H1 (cell line): ENCODE measurements at regions not wholly inside any gene's neighbourhood (a gene's known extent, or its start where the extent isn't known, plus 50 kb on each side); places are given as distances from the start of the nearest gene placed in this dataset.

Experiments
- CTCF ChIA-PET: fragments of 300-600 bp; sonication (Branson Sonifier 250); formaldehyde crosslinking; loops from one replicate; lab custom pipeline; 2021; ENCODE audit not compliant: partially characterized antibody; lab: Charles Lee
- POLR2A ChIA-PET: fragments of 300-600 bp; sonication (Branson Sonifier 250); formaldehyde crosslinking; loops from one replicate; lab custom pipeline; 2021; ENCODE audit warnings: inconsistent platforms; ENCODE audit not compliant: partially characterized antibody; lab: Charles Lee
- DNase-seq, 2 experiments: peaks; one replicate each; pipeline versions ENCODE4 v3.0.0 to v3.0.0-alpha.2; 2010 to 2022; ENCODE audit warnings: low spot score in 2 of 2, low read depth in 1 of 2, mixed read lengths in 1 of 2
- FAIRE-seq: peaks from 2 replicates; lab custom pipeline; 2011; peaks lifted over from hg19 to GRCh38; lab: Jason Lieb, UNC
- H2AFZ ChIP-seq: 2 replicates; pipeline ENCODE4 v1.8.1; 2012; ENCODE audit warnings: low read length, inconsistent platforms
- H2AK5ac ChIP-seq: 2 replicates; pipeline ENCODE4 v1.6.1; 2013; ENCODE audit warnings: low read depth, low read length
- H2BK120ac ChIP-seq: replicated peaks from 2 replicates; pipeline ENCODE3; 2013; ENCODE audit warnings: low read depth, low read length, inconsistent platforms
- H2BK12ac ChIP-seq: 2 replicates; pipeline ENCODE4 v1.6.1; 2013; ENCODE audit warnings: low read depth, low read length
- H2BK15ac ChIP-seq: 2 replicates; pipeline ENCODE4 v1.6.1; 2013; ENCODE audit warnings: low read length
- H2BK20ac ChIP-seq: 2 replicates; pipeline ENCODE4 v1.6.1; 2013; ENCODE audit warnings: low read length
- H2BK5ac ChIP-seq: 2 replicates; pipeline ENCODE4 v1.6.1; 2013; ENCODE audit warnings: low read depth, low read length
- H3K14ac ChIP-seq: 2 replicates; pipeline ENCODE4 v1.6.1; 2013; ENCODE audit warnings: inconsistent platforms; ENCODE audit not compliant: insufficient read length
- H3K18ac ChIP-seq: 2 replicates; pipeline ENCODE4 v1.6.1; 2013; ENCODE audit warnings: low read length; ENCODE audit errors: extremely low read depth
- H3K23ac ChIP-seq: 2 replicates; pipeline ENCODE4 v1.6.1; 2013; ENCODE audit warnings: inconsistent platforms; ENCODE audit not compliant: insufficient read length
- H3K23me2 ChIP-seq: 2 replicates; pipeline ENCODE4 v1.6.1; 2013; ENCODE audit warnings: low read depth, low read length
- H3K27ac ChIP-seq: 2 replicates; pipeline ENCODE4 v1.6.1; 2011; ENCODE audit warnings: low read depth, low read length, inconsistent platforms
- H3K27me3 ChIP-seq, 4 experiments: replicated peaks in 1 of 4; 1 replicate in 1 of 4; 2 replicates in 3 of 4; pipeline versions ENCODE4 v1.6.1 to v1.8.1; 2011 to 2013; ENCODE audit warnings: low read length in 3 of 4, mild to moderate bottlenecking in 3 of 4, inconsistent platforms in 2 of 4, mixed read lengths in 2 of 4, moderate library complexity in 1 of 4; ENCODE audit not compliant: control insufficient read depth in 3 of 4, insufficient read depth in 3 of 4; ENCODE audit errors: extremely low read depth in 1 of 4
- H3K36me3 ChIP-seq, 4 experiments: 2 replicates each; pipeline versions ENCODE4 v1.6.1 to v1.8.1; 2011 to 2013; ENCODE audit warnings: mild to moderate bottlenecking in 4 of 4, low read length in 3 of 4, moderate library complexity in 2 of 4, control low read depth in 1 of 4, inconsistent platforms in 1 of 4; ENCODE audit not compliant: insufficient read depth in 4 of 4, control insufficient read depth in 2 of 4
- H3K4ac ChIP-seq: replicated peaks from 2 replicates; pipeline ENCODE3; 2013; ENCODE audit warnings: low read length, low read depth, mixed read lengths, inconsistent platforms; ENCODE audit not compliant: insufficient read length
- H3K4me1 ChIP-seq, 4 experiments: replicated peaks in 1 of 4; 1 replicate in 1 of 4; 2 replicates in 3 of 4; pipeline versions ENCODE4 v1.6.1 to v1.8.1; 2011 to 2013; ENCODE audit warnings: low read length in 3 of 4, inconsistent platforms in 2 of 4, mixed read lengths in 1 of 4; ENCODE audit not compliant: insufficient read depth in 4 of 4, control insufficient read depth in 3 of 4
- H3K4me2 ChIP-seq, 2 experiments: 2 replicates each; pipeline versions ENCODE4 v1.6.1 to v1.8.1; 2011 to 2013; ENCODE audit warnings: low read depth in 2 of 2, low read length in 2 of 2, control low read depth in 1 of 2, inconsistent platforms in 1 of 2, mild to moderate bottlenecking in 1 of 2; ENCODE audit not compliant: insufficient read depth in 1 of 2
- H3K4me3 ChIP-seq, 4 experiments: fragments of 200-600, 300-600 bp in 1 of 4; sonication (generic), shearing (Covaris generic), sonication (Bioruptor Twin) in 1 of 4; 2 replicates each; pipeline versions ENCODE4 v1.5.1 to v1.8.1; 2011 to 2016; ENCODE audit warnings: low read length in 4 of 4, low read depth in 3 of 4, control low read depth in 2 of 4, inconsistent platforms in 2 of 4, mild to moderate bottlenecking in 2 of 4, mixed read lengths in 1 of 4, moderate library complexity in 1 of 4; ENCODE audit not compliant: insufficient read depth in 2 of 4; ENCODE audit errors: extremely low read depth in 1 of 4
- H3K56ac ChIP-seq: replicated peaks from 2 replicates; pipeline ENCODE3; 2013; ENCODE audit warnings: low read depth, mild to moderate bottlenecking, mixed read lengths, low read length, inconsistent platforms; ENCODE audit not compliant: insufficient read length
- H3K79me1 ChIP-seq: 2 replicates; pipeline ENCODE4 v1.6.1; 2013; ENCODE audit warnings: low read depth, low read length, control low read depth
- H3K79me2 ChIP-seq, 2 experiments: 2 replicates each; pipeline versions ENCODE4 v1.6.1 to v1.8.1; 2012 to 2013; ENCODE audit warnings: low read length in 2 of 2, mild to moderate bottlenecking in 2 of 2, inconsistent platforms in 1 of 2; ENCODE audit not compliant: insufficient read depth in 2 of 2, control insufficient read depth in 1 of 2
- H3K9ac ChIP-seq, 4 experiments: replicated peaks in 1 of 4; 1 replicate in 1 of 4; 2 replicates in 3 of 4; pipeline versions ENCODE4 v1.6.1 to v1.8.1; 2011 to 2013; ENCODE audit warnings: low read depth in 3 of 4, low read length in 3 of 4, control low read depth in 2 of 4, mild to moderate bottlenecking in 2 of 4, moderate library complexity in 2 of 4, inconsistent platforms in 1 of 4; ENCODE audit errors: extremely low read depth in 1 of 4
- H3K9me3 ChIP-seq, 2 experiments: 2 replicates each; pipeline versions ENCODE4 v1.6.1 to v1.8.1; 2012 to 2013; ENCODE audit warnings: mild to moderate bottlenecking in 2 of 2, moderate library complexity in 2 of 2, control low read depth in 1 of 2, inconsistent platforms in 1 of 2, low read depth in 1 of 2, low read length in 1 of 2, mixed read lengths in 1 of 2; ENCODE audit not compliant: insufficient read depth in 2 of 2
- H4K20me1 ChIP-seq, 2 experiments: replicated peaks in 1 of 2; 2 replicates each; pipeline versions ENCODE3 to v1.8.1; 2011 to 2013; ENCODE audit warnings: inconsistent platforms in 2 of 2, low read length in 2 of 2, mild to moderate bottlenecking in 1 of 2; ENCODE audit not compliant: insufficient read depth in 2 of 2, control insufficient read depth in 1 of 2
- H4K5ac ChIP-seq: 2 replicates; pipeline ENCODE4 v1.6.1; 2013; ENCODE audit warnings: low read length, low read depth, mixed read lengths, inconsistent platforms; ENCODE audit not compliant: insufficient read length
- H4K8ac ChIP-seq: 2 replicates; pipeline ENCODE4 v1.8.0; 2013; ENCODE audit warnings: mild to moderate bottlenecking, moderate library complexity, low read length, inconsistent platforms; ENCODE audit not compliant: insufficient read depth; ENCODE audit errors: extremely low read depth
- H4K91ac ChIP-seq: replicated peaks from 2 replicates; pipeline ENCODE3; 2013; ENCODE audit warnings: low read length, mixed read lengths, inconsistent platforms; ENCODE audit not compliant: insufficient read length
- BACH1 ChIP-seq: IDR thresholded peaks from 2 replicates; pipeline ENCODE4 v1.6.1; 2012; ENCODE audit warnings: low read length, improper control_type of control experiment
- EGR1 ChIP-seq: IDR thresholded peaks from 2 replicates; pipeline ENCODE4 v1.6.1; 2011; ENCODE audit warnings: low read depth, low read length, borderline replicate concordance
- FOSL1 ChIP-seq: IDR thresholded peaks from 2 replicates; pipeline ENCODE4 v1.6.1; 2011; ENCODE audit warnings: mild to moderate bottlenecking, low read depth, low read length, moderate library complexity; ENCODE audit not compliant: insufficient read depth
- JUN ChIP-seq: IDR thresholded peaks from 2 replicates; pipeline ENCODE4 v1.6.1; 2011; ENCODE audit warnings: low read depth, mild to moderate bottlenecking, improper control_type of control experiment, low read length
- JUND ChIP-seq: IDR thresholded peaks from 2 replicates; pipeline ENCODE4 v1.6.1; 2011; ENCODE audit warnings: mild to moderate bottlenecking, improper control_type of control experiment, low read length
- KDM4A ChIP-seq: IDR thresholded peaks from one replicate; pipeline ENCODE4 v1.7.1; 2012; ENCODE audit warnings: low read depth, mild to moderate bottlenecking, moderate library complexity, low read length, inconsistent platforms; ENCODE audit not compliant: severe bottlenecking
- POLR2AphosphoS5 ChIP-seq: IDR thresholded peaks from 2 replicates; pipeline ENCODE4 v1.6.1; 2011; ENCODE audit warnings: low read depth, low read length
- RFX5 ChIP-seq: IDR thresholded peaks from 2 replicates; pipeline ENCODE4 v1.6.1; 2011; ENCODE audit warnings: low read depth, low read length, improper control_type of control experiment, borderline replicate concordance
- RNF2 ChIP-seq: fragments of 200-900, 300-1000 bp; sonication (generic); IDR thresholded peaks from 2 replicates; pipeline ENCODE4 v1.7.1; 2016; ENCODE audit warnings: borderline replicate concordance, low read depth, mild to moderate bottlenecking, antibody characterized with exemption, low read length; ENCODE audit not compliant: poor library complexity, severe bottlenecking; ENCODE audit errors: missing control alignments
- RXRA ChIP-seq: IDR thresholded peaks from 2 replicates; pipeline ENCODE4 v1.6.1; 2011; ENCODE audit warnings: low read depth, mild to moderate bottlenecking, low read length, moderate library complexity; ENCODE audit not compliant: insufficient read depth
- SIRT6 ChIP-seq: IDR thresholded peaks from one replicate; pipeline ENCODE4 v1.7.1; 2012; ENCODE audit warnings: low read length, inconsistent platforms
- SIX5 ChIP-seq: IDR thresholded peaks from 2 replicates; pipeline ENCODE4 v1.6.1; 2011; ENCODE audit warnings: mild to moderate bottlenecking, low read depth, low read length
- TAF1 ChIP-seq: IDR thresholded peaks from 2 replicates; pipeline ENCODE4 v1.6.1; 2011; ENCODE audit warnings: mild to moderate bottlenecking, low read depth, low read length
- WGBS, 2 experiments: shearing (Covaris generic) in 1 of 2; methylation state at CpG; one replicate each; pipeline versions ENCODE4 v1.1.6 to v1.1.7; 2013 to 2015; ENCODE audit warnings: low lambda C conversion rate in 2 of 2, mixed read lengths in 2 of 2, inconsistent platforms in 1 of 2, low coverage in 1 of 2, missing lambda C conversion rate in 1 of 2; ENCODE audit not compliant: insufficient replicate concordance in 2 of 2, insufficient coverage in 1 of 2, insufficient read length in 1 of 2; ENCODE audit errors: extremely low coverage in 1 of 2, missing lambda C conversion rate in 1 of 2; 5-methylcytosine and 5-hydroxymethylcytosine counted together

GRCh38 chr10:7040681-7041080 is 370.2 kb downstream of the SFMBT2 start:
- H3K79me1 ChIP-seq = no peaks in the 10 kb centered on the region
- ChIA-PET CTCF (interaction anchor here (2.4 kb wide), 1 partner anchor 9 kb away, joined by 15 read pairs; no protein-coding TSS in a partner anchor), POLR2A (no interaction called here)
- H3K23me2 ChIP-seq = no peaks in the 10 kb centered on the region
- H4K8ac ChIP-seq = no peak overlapping the region
- 92% methylated on average over 11 of the region's 11 CpGs; no CpG with 5 or more reads in 1 of the 2 experiments for WGBS, 2 experiments
- H3K56ac ChIP-seq = no peak overlapping the region
- no peaks in the 10 kb centered on the region for H3K36me3 ChIP-seq
- H3K79me2 ChIP-seq = no peaks in the 10 kb centered on the region
- H2BK15ac ChIP-seq = no peak overlapping the region
- H4K20me1 ChIP-seq = peaks cover 0 to 2% of the 10 kb centered on the region in 2 experiments
- no peak for FAIRE-seq
- no peak for DNase-seq
- H2AK5ac ChIP-seq = no peak overlapping the region
- H3K9me3 ChIP-seq = no peaks in the 10 kb centered on the region
- no peak overlapping the region for H2BK5ac ChIP-seq
- no peak overlapping the region for H3K23ac ChIP-seq
- no peak overlapping the region for H2BK120ac ChIP-seq
- no peak overlapping the region for H4K91ac ChIP-seq
- H3K18ac ChIP-seq = no peak overlapping the region
- no peak overlapping the region for H3K4me2 ChIP-seq
- H3K4me3 ChIP-seq = no peak overlapping the region
- no peak overlapping the region for H3K14ac ChIP-seq
- no peak overlapping the region for H2AFZ ChIP-seq
- no peak overlapping the region for H3K9ac ChIP-seq
- no peak overlapping the region for H3K4ac ChIP-seq
- no peak overlapping the region for H3K27ac ChIP-seq
- H3K27me3 ChIP-seq = no peaks in the 10 kb centered on the region
- no peak overlapping the region for H4K5ac ChIP-seq
- H2BK20ac ChIP-seq = no peak overlapping the region
- no peaks in the 10 kb centered on the region for H3K4me1 ChIP-seq
- H2BK12ac ChIP-seq = no peak overlapping the region
- TF ChIP-seq RNF2 = no peak
- no peak for TF ChIP-seq RXRA
- no peak for TF ChIP-seq SIX5
- TF ChIP-seq POLR2AphosphoS5 = no peak
- TF ChIP-seq SIRT6 = no peak
- TF ChIP-seq RFX5 = no peak
- TF ChIP-seq FOSL1 = no peak
- no peak for TF ChIP-seq KDM4A
- no peak for TF ChIP-seq EGR1
- no peak for TF ChIP-seq TAF1
- TF ChIP-seq JUN = no peak
- TF ChIP-seq BACH1 = no peak
- TF ChIP-seq JUND = no peak
